H9 (cell line): ENCODE measurements at regions not wholly inside any gene's neighbourhood (a gene's known extent, or its start where the extent isn't known, plus 50 kb on each side); places are given as distances from the start of the nearest gene placed in this dataset.

Source experiments
- DNase-seq: peaks from one replicate; pipeline ENCODE4 v3.0.0-alpha.2; 2017
- H2AFZ ChIP-seq: one replicate; pipeline ENCODE4 v1.6.1; 2013; ENCODE audit warnings: mild to moderate bottlenecking, low read length, control low read depth, moderate library complexity
- H2AK5ac ChIP-seq: 2 replicates; pipeline ENCODE4 v1.6.1; 2013; ENCODE audit warnings: low read length, control low read depth, mixed read lengths; ENCODE audit not compliant: insufficient read length
- H2BK120ac ChIP-seq: one replicate; pipeline ENCODE4 v1.6.1; 2013; ENCODE audit warnings: low read depth, mild to moderate bottlenecking, low read length, control low read depth, inconsistent platforms; ENCODE audit not compliant: poor library complexity, severe bottlenecking
- H2BK12ac ChIP-seq: 2 replicates; pipeline ENCODE4 v1.6.1; 2013; ENCODE audit warnings: low read length, control low read depth, mixed read lengths, low read depth; ENCODE audit not compliant: insufficient read length
- H2BK15ac ChIP-seq: 2 replicates; pipeline ENCODE4 v1.6.1; 2013; ENCODE audit warnings: low read depth, low read length, control low read depth
- H2BK20ac ChIP-seq: one replicate; pipeline ENCODE4 v1.6.1; 2013; ENCODE audit warnings: low read depth, mild to moderate bottlenecking, low read length, control low read depth, inconsistent platforms; ENCODE audit not compliant: poor library complexity, severe bottlenecking
- H2BK5ac ChIP-seq: 2 replicates; pipeline ENCODE4 v1.6.1; 2013; ENCODE audit warnings: low read length, control low read depth, mixed read lengths; ENCODE audit not compliant: insufficient read length
- H3K14ac ChIP-seq: 2 replicates; pipeline ENCODE4 v1.6.1; 2013; ENCODE audit warnings: low read length, control low read depth; ENCODE audit not compliant: insufficient read depth
- H3K18ac ChIP-seq: 2 replicates; pipeline ENCODE4 v1.6.1; 2013; ENCODE audit warnings: low read depth, mild to moderate bottlenecking, mixed read lengths, low read length, control low read depth; ENCODE audit not compliant: insufficient read length
- H3K23ac ChIP-seq: 2 replicates; pipeline ENCODE4 v1.6.1; 2013; ENCODE audit warnings: low read length, control low read depth, mixed read lengths, low read depth; ENCODE audit not compliant: insufficient read length
- H3K23me2 ChIP-seq: 2 replicates; pipeline ENCODE4 v1.6.1; 2013; ENCODE audit warnings: low read depth, mild to moderate bottlenecking, mixed read lengths, low read length, control low read depth; ENCODE audit not compliant: insufficient read length, poor library complexity, severe bottlenecking
- H3K27ac ChIP-seq: 2 replicates; pipeline ENCODE4 v1.5.1; 2013; ENCODE audit warnings: low read length, control low read depth, mixed read lengths, low read depth; ENCODE audit not compliant: insufficient read length
- H3K27me3 ChIP-seq: 2 replicates; pipeline ENCODE4 v1.6.1; 2013; ENCODE audit warnings: low read length, control low read depth, inconsistent platforms; ENCODE audit not compliant: insufficient read depth
- H3K4ac ChIP-seq: 2 replicates; pipeline ENCODE4 v1.6.1; 2013; ENCODE audit warnings: low read depth, mild to moderate bottlenecking, control low read depth, inconsistent platforms, low read length, moderate library complexity
- H3K4me1 ChIP-seq: 2 replicates; pipeline ENCODE4 v1.6.1; 2013; ENCODE audit warnings: low read length, control low read depth, inconsistent platforms; ENCODE audit not compliant: insufficient read depth
- H3K4me2 ChIP-seq: 2 replicates; pipeline ENCODE4 v1.6.1; 2013; ENCODE audit warnings: low read length, control low read depth, mixed read lengths; ENCODE audit not compliant: insufficient read length, insufficient read depth
- H3K56ac ChIP-seq: 2 replicates; pipeline ENCODE4 v1.6.1; 2013; ENCODE audit warnings: low read depth, mild to moderate bottlenecking, mixed read lengths, low read length, control low read depth; ENCODE audit not compliant: insufficient read length
- H3K79me1 ChIP-seq: 2 replicates; pipeline ENCODE4 v1.6.1; 2013; ENCODE audit warnings: low read depth, mild to moderate bottlenecking, moderate library complexity, low read length, control low read depth, inconsistent platforms; ENCODE audit not compliant: insufficient read depth, poor library complexity, severe bottlenecking
- H3K79me2 ChIP-seq: 2 replicates; pipeline ENCODE4 v1.6.1; 2013; ENCODE audit warnings: low read length, control low read depth, inconsistent platforms; ENCODE audit not compliant: insufficient read depth
- H3K9ac ChIP-seq: 2 replicates; pipeline ENCODE4 v1.6.1; 2013; ENCODE audit warnings: low read length, control low read depth, mixed read lengths; ENCODE audit not compliant: insufficient read length; ENCODE audit errors: extremely low read depth
- H3K9me3 ChIP-seq: one replicate; pipeline ENCODE4 v1.6.1; 2013; ENCODE audit warnings: low read depth, low read length, inconsistent platforms; ENCODE audit not compliant: control insufficient read depth
- H3T11ph ChIP-seq: one replicate; pipeline ENCODE4 v1.6.1; 2013; ENCODE audit warnings: mild to moderate bottlenecking, low read length, control low read depth, inconsistent platforms
- H4K20me1 ChIP-seq: one replicate; pipeline ENCODE4 v1.6.1; 2013; ENCODE audit not compliant: control insufficient read depth, insufficient read length, insufficient read depth
- H4K5ac ChIP-seq: 2 replicates; pipeline ENCODE4 v1.6.1; 2013; ENCODE audit warnings: low read depth, mild to moderate bottlenecking, mixed read lengths, low read length, control low read depth; ENCODE audit not compliant: insufficient read length
- H4K8ac ChIP-seq: replicated peaks from 2 replicates; pipeline ENCODE4 v1.6.1; 2013; ENCODE audit warnings: low read length, control low read depth, mixed read lengths, low read depth; ENCODE audit not compliant: insufficient read length
- H4K91ac ChIP-seq: 2 replicates; pipeline ENCODE4 v1.6.1; 2013; ENCODE audit warnings: low read depth, mild to moderate bottlenecking, moderate library complexity, mixed read lengths, low read length, control low read depth; ENCODE audit not compliant: insufficient read length
- H3K27ac Mint-ChIP-seq, 3 experiments: 2 replicates in 2 of 3; 3 replicates in 1 of 3; pipeline ENCODE4 v1.8.0; 2020 to 2021; ENCODE audit warnings: mixed read lengths in 3 of 3, mild to moderate bottlenecking in 1 of 3, moderate library complexity in 1 of 3
- H3K27me3 Mint-ChIP-seq: 2 replicates; pipeline ENCODE4 v1.8.0; 2021; ENCODE audit warnings: low read depth, mild to moderate bottlenecking, moderate library complexity, mixed read lengths
- H3K36me3 Mint-ChIP-seq, 3 experiments: 2 replicates in 2 of 3; 3 replicates in 1 of 3; pipeline ENCODE4 v1.8.0; 2020 to 2021; ENCODE audit warnings: low read depth in 3 of 3, mixed read lengths in 3 of 3; ENCODE audit not compliant: insufficient read depth in 1 of 3
- H3K4me1 Mint-ChIP-seq, 2 experiments: 2 replicates each; pipeline ENCODE4 v1.8.0; 2020; ENCODE audit warnings: mixed read lengths in 2 of 2
- H3K4me3 Mint-ChIP-seq, 2 experiments: 2 replicates in 1 of 2; 3 replicates in 1 of 2; pipeline ENCODE4 v1.8.0; 2020 to 2021; ENCODE audit warnings: mild to moderate bottlenecking in 2 of 2, mixed read lengths in 2 of 2, moderate library complexity in 1 of 2
- H3K9me3 Mint-ChIP-seq, 2 experiments: 2 replicates in 1 of 2; 3 replicates in 1 of 2; pipeline ENCODE4 v1.8.0; 2020; ENCODE audit warnings: mild to moderate bottlenecking in 2 of 2, mixed read lengths in 2 of 2, moderate library complexity in 1 of 2
- WGBS: extraction: QIAGEN DNeasy Blood & Tissue Kit; methylation state at CpG from one replicate; pipeline ENCODE4 v1.1.7; 2013; ENCODE audit warnings: missing lambda C conversion rate, low lambda C conversion rate, mixed read lengths; ENCODE audit not compliant: insufficient read length; ENCODE audit errors: extremely low coverage; 5-methylcytosine and 5-hydroxymethylcytosine counted together
- TF ChIP-seq, protein P1 (sequence below): fragments of 200-600 bp; sonication (generic); conservative IDR thresholded peaks from 3 replicates; pipeline ENCODE4 v1.8.0; 2021; ENCODE audit warnings: antibody characterized with exemption, mild to moderate bottlenecking

DNA sequence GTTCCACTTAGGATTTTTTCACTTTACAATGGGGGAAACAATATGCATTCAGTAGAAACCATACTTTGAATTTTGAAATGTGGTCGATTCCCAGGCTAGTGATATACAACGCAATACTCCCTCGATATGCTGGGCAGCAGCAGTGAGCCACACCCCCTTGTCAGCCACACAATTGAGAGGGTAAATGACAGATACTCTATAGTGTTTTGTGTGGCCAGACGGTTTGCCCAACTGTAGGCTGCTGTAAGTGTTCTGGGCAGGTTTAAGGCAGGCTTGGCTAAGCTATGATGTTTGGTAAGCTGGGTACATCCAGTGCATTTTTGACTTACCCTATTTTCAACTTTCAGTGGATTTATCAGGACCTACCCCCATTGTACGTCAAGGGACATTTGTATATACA lies 169.6 kb upstream of the KIAA1217 start:
- Histone ChIP-seq H3K79me1 (no peaks in the 10 kb centered on the region), H3K9ac (no peak overlapping the region), H4K91ac (no peak overlapping the region), H3K27ac (no peak overlapping the region), H4K5ac (no peak overlapping the region), H3K23ac (no peak overlapping the region), H2BK120ac (no peak overlapping the region), H4K8ac (no peak overlapping the region), H3K4ac (no peak overlapping the region), H3K79me2 (no peaks in the 10 kb centered on the region), H2BK5ac (no peak overlapping the region), H4K20me1 (no peaks in the 10 kb centered on the region), H3K14ac (no peak overlapping the region), H3K23me2 (no peaks in the 10 kb centered on the region), H3T11ph (no peak overlapping the region), H3K4me2 (no peak overlapping the region), H3K18ac (no peak overlapping the region), H2AK5ac (no peak overlapping the region), H2BK12ac (no peak overlapping the region), H2AFZ (no peak overlapping the region), H3K4me1 (no peaks in the 10 kb centered on the region), H2BK15ac (no peak overlapping the region), H3K27me3 (no peaks in the 10 kb centered on the region), H3K9me3 (no peaks in the 10 kb centered on the region), H3K56ac (no peak overlapping the region), H2BK20ac (no peak overlapping the region)
- no peak overlapping the region for H3K4me3 Mint-ChIP-seq
- H3K36me3 Mint-ChIP-seq: no peaks in the 10 kb centered on the region
- no peak overlapping the region for H3K27ac Mint-ChIP-seq
- no peaks in the 10 kb centered on the region for H3K9me3 Mint-ChIP-seq
- H3K27me3 Mint-ChIP-seq: no peaks in the 10 kb centered on the region
- no peak for DNase-seq
- peaks cover 6 to 7% of the 10 kb centered on the region in 2 experiments for H3K4me1 Mint-ChIP-seq
- WGBS: no CpG with 5 or more reads among the region's 5 CpGs
- TF ChIP-seq, protein P1, sequence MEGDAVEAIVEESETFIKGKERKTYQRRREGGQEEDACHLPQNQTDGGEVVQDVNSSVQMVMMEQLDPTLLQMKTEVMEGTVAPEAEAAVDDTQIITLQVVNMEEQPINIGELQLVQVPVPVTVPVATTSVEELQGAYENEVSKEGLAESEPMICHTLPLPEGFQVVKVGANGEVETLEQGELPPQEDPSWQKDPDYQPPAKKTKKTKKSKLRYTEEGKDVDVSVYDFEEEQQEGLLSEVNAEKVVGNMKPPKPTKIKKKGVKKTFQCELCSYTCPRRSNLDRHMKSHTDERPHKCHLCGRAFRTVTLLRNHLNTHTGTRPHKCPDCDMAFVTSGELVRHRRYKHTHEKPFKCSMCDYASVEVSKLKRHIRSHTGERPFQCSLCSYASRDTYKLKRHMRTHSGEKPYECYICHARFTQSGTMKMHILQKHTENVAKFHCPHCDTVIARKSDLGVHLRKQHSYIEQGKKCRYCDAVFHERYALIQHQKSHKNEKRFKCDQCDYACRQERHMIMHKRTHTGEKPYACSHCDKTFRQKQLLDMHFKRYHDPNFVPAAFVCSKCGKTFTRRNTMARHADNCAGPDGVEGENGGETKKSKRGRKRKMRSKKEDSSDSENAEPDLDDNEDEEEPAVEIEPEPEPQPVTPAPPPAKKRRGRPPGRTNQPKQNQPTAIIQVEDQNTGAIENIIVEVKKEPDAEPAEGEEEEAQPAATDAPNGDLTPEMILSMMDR: no peak
